Erythroblast (primary cell): ENCODE measurements at regions not wholly inside any gene's neighbourhood (a gene's known extent, or its start where the extent isn't known, plus 50 kb on each side); places are given as distances from the start of the nearest gene placed in this dataset.
A peak's percentile ranks its signal among the peaks of the same experiment; 100 is the strongest.
"Not testable (repeated sequence)": the region's sequence is repeated elsewhere in the genome, so short reads cannot be mapped to it uniquely, and the experiment has no call there.

Experiments
- DNase-seq, 2 experiments: peaks; one replicate each; lab custom pipeline; 2025; lab: John Stamatoyannopoulos, UW
- GATA1 ChIP-seq: IDR thresholded peaks from 2 replicates; pipeline ENCODE4 v1.6.1; 2011; ENCODE audit warnings: low read depth, mild to moderate bottlenecking, control low read depth, low read length, moderate library complexity
- POLR2A ChIP-seq: IDR thresholded peaks from 2 replicates; pipeline ENCODE4 v1.6.1; 2011; ENCODE audit warnings: mild to moderate bottlenecking, low read length

GRCh38 chr2:54065411-54065810 is 50.0 kb upstream of the ACYP2 start:
- no peak for TF ChIP-seq POLR2A
- TF ChIP-seq GATA1, result no peak
- DNase-seq, result no peak

GRCh38 chr2:54063967-54064535 is 51.4 kb upstream of the ACYP2 start:
- no peak for DNase-seq
- TF ChIP-seq GATA1 (no peak), POLR2A (no peak)

DNA sequence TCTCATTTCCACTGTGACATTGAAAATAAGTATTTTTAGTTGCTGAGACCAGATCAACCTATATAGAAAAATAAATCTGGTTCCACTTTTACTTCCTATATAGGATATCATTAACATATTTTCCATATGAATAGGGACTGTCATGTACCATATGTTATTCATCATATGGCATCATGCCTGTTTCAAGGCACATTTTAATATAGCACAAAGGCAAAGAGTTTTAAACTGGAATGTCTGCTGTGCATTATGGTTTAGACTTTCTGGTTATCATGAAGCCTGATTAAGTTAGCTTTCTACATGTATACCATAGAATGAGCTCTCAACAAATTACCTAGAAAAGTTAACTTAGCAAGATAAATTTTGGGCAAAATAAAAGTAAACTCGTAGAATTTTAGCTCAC is 53.0 kb upstream of the ACYP2 start:
- no peak for DNase-seq
- no peak for TF ChIP-seq GATA1
- no peak for TF ChIP-seq POLR2A

DNA sequence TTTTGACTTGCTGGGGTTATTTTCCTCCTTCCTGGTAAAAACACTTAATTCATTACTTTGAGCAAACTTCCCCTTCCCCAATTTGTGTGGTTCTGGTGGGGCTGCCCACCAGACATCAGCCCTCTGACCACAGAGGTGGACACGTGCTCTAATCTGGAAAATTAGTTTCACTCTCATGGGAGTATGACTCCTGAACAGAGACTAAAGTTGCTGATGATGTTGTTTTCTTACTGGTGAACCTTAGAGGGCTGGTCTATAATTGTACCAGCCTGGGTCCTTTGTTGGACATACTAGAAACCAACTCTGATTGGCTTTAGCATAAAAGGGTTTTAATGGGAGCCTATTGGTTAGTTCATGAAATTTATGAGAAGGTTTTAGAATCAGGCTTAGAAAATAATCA is 54.1 kb upstream of the ACYP2 start:
- TF ChIP-seq GATA1, result no peak
- TF ChIP-seq POLR2A, result no peak
- DNase-seq, result no peak

GRCh38 chr2:54059986-54060385 is 55.4 kb upstream of the ACYP2 start:
- no peak for TF ChIP-seq POLR2A
- TF ChIP-seq GATA1, result no peak
- no peak for DNase-seq

- DNase-seq, result no peak
- TF ChIP-seq GATA1 (no peak), POLR2A (no peak)
Measured at GRCh38 chr2:54059504-54059903, 55.9 kb upstream of the ACYP2 start.

DNA sequence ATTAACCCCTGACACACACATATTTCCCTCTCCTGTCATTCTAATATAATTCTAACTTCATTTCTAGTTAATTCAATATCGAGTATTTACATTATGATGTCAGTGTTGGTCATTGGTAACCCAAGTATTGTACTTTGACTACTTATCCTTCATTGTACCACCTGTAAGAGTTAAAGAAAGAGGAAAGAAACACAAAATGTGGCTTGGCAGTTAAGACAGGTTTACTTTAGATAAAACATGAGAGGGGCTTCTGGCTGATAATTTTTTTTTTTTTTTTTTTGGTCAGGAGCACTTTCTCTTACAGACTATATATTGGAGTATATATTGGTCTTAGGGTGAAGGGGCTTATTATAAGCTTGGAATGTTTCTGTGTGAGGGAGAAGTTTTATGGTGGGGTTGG is 57.0 kb upstream of the ACYP2 start:
- peak in 1 of 2 experiments; percentile 26 for DNase-seq
- no peak for TF ChIP-seq GATA1
- no peak for TF ChIP-seq POLR2A

DNA sequence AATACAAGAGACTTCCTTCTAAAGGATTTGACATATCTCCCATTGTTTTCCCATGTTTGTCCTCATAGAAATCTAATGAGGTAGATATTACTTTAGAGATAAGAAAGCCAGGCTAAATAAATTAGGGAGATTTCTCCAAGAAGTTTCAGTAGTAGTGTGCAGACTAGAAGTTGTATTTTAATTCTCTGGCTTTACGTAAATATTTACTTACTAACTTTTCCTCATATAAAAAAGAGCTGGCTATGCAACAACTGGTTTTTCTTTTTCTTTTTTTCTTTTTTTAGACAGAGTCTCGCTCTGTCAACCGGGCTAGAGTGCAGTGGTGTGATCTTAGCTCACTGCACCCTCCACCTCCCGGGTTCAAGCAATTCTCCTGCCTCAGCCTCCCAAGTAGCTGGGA is 60.6 kb upstream of the ACYP2 start:
- no peak for DNase-seq
- no peak for TF ChIP-seq POLR2A
- no peak for TF ChIP-seq GATA1

DNA sequence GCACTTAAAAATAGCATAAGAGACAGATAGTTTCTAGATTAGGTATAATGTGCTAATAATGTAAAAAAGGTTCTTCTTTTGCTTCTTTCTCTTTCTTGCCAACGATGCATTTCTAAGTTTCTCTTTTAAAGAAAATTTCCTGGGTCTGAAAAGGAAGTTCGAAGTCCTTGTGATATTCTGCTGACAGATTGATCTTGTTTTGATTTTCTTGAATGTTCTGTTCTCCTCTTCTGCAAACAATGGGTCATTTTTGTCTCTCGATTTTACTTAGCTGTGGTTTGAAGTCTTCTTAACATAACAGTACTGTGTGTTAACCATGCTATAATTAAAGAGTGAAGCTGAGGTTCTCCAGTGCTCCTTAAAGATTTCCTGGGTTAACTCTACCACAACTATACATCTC is 61.1 kb upstream of the ACYP2 start:
- DNase-seq, result no peak
- TF ChIP-seq POLR2A (no peak), GATA1 (no peak)

- no peak for DNase-seq
- TF ChIP-seq POLR2A, result no peak
- TF ChIP-seq GATA1, result no peak
Measured at GRCh38 chr2:54053830-54054229, 61.6 kb upstream of the ACYP2 start.

GRCh38 chr2:54052825-54053718 is 62.3 kb upstream of the ACYP2 start:
- peak; percentile 43 to 51 for DNase-seq
- no peak for TF ChIP-seq GATA1
- TF ChIP-seq POLR2A, result no peak

GRCh38 chr2:54050445-54050844 is 65.0 kb upstream of the ACYP2 start:
- no peak for DNase-seq
- TF ChIP-seq GATA1, result no peak
- TF ChIP-seq POLR2A, result no peak

GRCh38 chr2:54049365-54049764 is 66.0 kb upstream of the ACYP2 start:
- no peak for DNase-seq
- TF ChIP-seq GATA1 (no peak), POLR2A (no peak)

- not testable (repeated sequence) for DNase-seq
Measured at GRCh38 chr2:54048896-54049295, 66.5 kb upstream of the ACYP2 start.

DNA sequence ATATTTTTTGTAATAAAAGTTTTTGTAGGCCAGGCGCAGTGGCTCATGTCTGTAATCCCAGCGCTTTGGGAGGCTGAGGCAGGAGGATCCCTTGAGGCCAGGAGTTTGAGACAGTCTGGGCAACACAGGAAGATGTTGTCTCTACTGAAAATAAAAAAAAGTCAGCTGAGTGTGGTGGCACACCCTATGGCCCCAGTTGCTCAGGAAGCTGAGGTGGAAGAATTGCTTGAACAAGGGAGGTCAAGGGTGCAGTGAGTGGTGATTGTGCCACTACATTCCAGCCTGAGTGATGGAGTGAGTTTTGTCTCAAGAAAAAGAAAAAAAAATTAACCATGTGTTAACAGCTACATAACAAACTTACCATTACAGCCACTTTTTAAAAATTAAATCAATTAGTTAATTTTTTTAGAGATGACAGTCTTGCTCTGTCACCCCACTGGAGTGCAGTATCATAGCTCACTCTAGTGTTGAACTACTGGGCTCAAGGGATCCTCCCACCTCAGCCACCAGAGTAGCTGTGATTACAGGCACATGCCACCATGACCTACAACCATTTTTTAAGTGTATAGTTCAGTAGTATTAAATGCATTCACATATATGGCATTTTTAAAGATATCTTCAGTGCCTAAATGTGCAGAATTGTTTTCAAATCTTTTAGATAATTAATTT is 67.2 kb upstream of the ACYP2 start:
- TF ChIP-seq POLR2A, result no peak
- no peak for TF ChIP-seq GATA1
- peak; percentile 12 to 13 for DNase-seq
